Occipital lobe (tissue), 1 donor: ENCODE measurements at regions not wholly inside any gene's neighbourhood (a gene's known extent, or its start where the extent isn't known, plus 50 kb on each side); places are given as distances from the start of the nearest gene placed in this dataset.
A peak's percentile ranks its signal among the peaks of the same experiment; 100 is the strongest.

ENCODE experiments used
- DNase-seq: peaks from one replicate; lab custom pipeline; 2025; lab: John Stamatoyannopoulos, UW

DNA sequence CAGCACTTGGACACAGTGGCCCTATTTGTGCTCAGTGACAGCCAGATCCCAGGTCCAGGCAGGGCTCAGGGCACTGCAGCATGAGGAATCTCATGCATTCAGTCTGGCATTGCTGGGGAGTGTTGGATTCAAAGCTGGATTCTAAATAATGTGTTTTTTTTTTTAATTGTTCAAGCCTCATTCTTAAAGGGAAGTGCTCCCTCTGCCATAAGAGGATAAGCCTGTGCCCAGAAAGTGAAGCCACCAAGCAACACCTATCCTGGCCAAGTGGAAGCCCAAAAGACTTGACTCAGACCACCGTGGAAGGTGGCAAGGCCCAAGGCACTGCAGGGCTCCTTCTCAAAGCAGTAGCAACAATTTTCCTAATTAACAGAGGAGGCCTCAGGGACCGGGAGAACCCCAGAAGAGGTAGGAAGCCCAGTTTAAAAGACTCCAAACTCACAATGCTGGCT is 135.6 kb downstream of the ACTL7B start:
- DNase-seq: no peak

DNA sequence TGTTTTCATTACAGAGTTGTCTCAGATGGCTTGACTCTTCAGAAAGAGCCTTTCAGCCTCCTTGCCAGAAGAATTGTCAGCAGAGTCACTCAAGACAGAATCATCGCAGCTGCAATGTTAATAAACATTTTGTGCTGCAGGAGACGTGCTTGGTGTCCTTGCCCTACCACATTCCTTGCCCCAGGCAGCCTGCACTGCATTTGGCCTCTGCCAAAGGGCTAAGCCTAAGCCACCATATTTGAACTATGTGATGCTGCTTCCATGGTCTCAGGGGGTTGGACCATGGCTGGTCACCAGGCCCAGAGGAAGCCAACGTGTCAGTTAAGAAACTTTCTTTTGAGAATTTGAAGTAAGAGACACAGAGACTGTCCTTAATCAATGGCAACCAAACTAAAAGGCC is 145.4 kb downstream of the ACTL7B start:
- no peak for DNase-seq

DNA sequence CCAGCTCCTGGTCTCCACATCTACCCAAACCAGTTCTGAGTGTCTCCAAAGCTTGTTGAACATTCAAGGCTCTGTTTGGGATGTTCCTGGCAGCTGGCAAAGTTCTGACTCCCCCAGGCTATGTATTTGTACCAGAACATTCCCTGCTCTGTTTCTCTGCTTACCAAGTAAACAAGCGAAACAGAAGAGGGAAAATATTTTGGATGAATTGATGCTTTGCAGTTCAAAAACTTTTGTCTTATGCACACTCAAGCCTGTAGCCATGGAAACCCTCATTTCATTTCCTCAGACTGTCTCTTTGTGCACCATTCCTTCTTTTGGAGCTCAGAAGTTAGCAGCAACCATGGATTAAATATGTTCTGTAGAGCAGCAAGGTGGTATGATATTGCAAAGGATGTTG is 145.8 kb downstream of the ACTL7B start:
- no peak for DNase-seq

DNA sequence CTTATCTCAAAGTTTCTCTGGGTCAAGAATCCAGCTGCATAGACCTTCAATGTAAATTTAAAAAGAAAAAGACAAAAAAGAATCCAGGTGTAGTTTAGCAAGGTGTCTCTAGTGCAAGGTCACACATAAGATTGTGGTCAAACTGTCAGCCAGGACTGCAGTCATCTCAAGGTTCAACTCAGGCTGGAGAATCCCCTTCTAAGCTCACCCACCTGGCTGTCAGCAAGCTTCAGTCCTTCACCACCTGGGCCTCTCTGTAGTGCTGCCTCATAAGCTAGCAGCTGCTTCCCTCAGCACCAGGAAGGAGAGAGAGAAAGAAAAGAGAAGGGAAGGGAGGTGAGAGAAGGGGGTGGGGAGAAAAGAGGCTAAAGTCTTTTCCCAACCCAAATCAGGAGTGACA is 146.7 kb downstream of the ACTL7B start:
- no peak for DNase-seq

DNA sequence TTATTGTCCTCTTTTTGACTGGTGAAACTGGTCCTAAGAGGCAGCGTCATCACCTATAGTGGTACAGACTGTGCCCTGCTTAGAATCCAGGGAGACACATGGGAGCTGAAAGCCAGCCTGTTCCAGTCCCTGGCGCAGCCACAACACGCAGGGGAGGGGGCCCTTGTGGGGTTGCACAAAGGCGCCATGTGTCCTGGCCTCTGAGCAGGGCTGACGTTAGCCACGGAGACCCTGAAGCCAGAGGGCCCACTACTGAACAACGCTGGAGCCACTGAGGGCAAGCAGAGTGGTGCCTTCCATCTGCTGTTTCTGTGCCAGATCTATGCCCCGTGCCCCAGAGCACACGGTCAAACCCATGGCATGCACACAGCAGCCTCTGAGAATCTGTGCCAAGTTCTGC is 147.3 kb downstream of the ACTL7B start:
- DNase-seq: peak; percentile 50

DNA sequence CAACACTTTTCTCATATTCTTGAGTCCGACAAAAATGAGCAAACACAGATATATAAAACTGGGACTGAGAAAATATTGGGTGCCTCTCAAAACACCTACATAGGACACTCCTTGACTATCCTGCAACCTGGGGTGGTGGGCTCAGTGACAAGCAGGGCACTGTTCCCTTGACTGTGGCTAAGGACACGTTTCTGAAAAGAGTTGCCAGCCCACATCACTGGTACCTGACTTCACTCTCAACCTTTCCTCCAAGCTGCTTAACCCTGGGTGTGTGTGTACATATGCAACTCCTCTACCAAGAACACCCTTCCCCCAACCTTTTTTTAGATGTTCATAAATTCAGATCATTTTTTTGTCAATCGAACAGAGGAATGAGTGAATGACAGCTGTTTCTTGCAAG is 148.7 kb downstream of the ACTL7B start:
- DNase-seq: no peak

DNA sequence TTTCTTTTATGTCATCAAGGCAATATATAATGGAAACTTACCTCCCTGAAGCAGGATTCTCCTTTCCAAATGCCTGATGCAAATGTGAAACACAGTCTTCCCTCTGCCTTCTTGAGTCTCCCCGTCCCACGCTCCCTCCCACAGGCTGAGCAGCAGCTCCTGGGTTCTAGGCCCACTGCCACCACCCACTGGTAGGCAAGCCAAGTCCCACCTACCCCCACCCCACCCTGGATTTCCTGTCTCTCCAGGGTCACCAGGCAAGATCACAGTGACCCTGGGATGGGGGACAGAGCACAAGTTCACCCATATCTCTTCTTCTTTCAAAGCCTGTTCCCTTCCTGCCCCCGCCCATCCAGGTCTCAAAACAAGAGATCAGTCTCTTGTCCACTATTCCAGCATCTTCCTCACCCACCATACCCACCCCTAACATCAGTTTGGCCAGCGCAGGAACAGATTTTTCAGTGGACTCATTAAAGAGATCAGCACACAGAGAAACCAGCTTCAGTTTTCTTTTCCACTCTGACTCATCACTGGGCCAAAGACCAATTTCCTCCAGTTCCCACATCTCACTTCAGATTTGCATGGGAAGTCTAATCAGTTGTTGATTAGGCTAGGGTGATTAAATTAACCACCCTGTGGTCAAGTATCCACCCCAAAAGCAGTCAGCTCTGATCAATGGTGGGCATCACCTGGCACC is 151.5 kb downstream of the ACTL7B start:
- no peak for DNase-seq

DNA sequence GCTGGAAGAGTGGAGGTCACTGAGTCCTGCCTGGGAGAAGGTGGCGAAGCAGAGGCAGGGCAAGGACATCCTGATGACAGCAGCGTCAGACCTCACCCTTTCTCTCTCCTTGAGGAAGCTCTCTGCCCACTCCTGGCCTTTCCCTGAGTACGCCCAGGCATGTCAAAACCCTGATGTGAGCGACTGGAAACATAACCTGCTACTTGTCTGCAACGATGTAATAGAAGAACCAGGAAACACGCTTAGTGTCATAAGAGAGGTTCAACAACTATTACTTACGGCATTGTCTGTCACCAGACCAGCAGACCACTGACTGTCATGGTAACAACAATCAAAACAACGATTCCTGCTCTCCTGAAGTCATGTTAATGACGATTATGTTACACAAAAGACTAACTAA is 152.4 kb downstream of the ACTL7B start:
- DNase-seq: no peak

DNA sequence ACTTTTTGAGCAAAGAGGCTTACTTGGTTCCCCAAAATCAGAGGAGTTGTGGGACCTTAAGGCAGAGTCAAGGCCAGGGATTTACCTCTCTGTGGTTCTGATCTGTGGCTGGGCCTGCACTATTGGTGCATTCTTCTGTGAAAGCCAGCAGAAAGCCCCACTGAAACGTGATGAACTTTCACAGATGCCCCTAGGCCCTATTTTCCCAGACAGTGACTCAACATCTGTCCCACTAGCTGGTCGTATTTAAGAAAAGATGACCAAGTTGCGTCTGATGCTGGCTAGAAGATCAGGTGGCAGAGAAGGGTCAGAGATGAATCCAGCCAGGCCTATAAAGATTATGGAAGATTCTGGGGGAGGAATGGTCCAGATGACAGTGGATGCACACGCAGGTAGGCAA is 153.1 kb downstream of the ACTL7B start:
- no peak for DNase-seq

DNA sequence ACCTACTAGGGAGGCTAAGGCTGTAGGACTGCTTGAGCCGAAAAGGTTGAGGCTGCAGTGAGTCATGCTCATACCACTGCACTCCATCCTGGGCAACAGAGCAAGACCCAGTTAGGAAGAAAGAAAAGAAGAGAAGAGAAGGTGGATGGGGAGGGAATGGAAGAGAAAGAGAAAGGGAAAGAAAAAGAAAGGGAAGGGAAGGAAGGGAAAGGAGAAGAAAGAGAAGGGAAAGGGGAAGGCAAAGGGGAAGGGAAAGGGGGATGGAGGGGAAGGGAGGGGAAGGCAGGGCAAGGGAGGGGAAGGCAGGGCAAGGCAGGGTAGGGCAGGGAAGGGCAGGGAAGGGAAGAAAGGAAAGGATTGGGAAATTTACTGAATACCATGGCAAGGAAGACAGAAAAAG is 157.0 kb downstream of the ACTL7B start:
- no peak for DNase-seq

DNA sequence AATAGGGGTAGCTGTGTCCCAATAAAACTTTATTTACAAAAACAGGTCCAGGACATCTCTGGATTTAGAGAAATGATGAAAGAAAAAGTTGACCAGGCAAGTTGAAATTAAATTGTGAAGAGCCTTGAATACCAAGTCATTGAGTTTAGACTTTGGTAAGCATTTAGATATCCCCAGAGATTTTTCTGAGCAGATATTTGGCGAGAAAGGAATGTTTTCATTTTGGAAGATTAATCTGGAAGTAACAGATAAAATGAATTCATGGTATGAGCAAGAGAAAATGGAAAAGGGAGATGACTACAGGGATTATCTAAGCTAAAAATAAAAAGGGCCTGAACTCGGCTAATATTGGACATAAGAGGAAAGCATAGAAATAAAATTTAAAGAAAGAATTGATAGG is 157.6 kb downstream of the ACTL7B start:
- no peak for DNase-seq

DNA sequence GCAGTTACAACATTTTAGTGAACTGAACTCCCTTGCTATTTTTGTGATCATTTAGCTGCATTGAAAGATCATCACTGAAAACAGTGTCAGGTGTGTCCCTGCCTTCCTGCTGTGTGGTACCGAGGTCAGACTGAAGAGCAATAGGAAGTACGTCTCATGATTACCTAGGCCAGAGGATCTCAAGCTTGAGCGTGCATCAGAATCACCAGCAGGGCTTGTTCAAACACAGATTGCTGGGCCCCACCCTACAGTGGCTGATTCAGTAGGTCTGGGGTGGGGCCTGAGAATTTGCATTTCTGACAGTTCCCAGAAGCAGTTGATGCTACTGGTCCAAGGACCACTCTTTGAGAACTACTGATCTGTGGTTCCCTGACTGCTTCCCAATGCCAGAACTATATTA is 159.6 kb downstream of the ACTL7B start:
- DNase-seq: no peak

DNA sequence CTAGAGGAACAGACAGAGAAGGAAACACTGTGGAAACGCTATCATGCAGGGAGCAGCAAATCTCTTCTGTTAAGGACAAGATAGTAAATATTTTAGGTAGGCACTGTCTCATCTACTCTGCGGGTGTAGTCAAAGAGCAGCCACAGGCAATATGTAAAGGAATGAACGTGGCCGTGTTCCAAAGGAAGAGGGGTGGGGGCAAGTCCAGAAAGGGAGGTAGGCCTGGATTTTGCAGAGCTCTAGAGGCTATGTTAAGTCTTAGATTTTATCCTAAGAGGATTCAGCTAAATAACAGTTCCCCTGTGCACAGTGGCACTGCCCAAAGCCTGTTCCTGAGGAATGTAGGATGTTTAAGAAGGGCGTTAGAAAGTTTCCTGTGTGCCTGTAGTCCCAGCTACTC is 161.6 kb downstream of the ACTL7B start:
- DNase-seq: no peak

DNA sequence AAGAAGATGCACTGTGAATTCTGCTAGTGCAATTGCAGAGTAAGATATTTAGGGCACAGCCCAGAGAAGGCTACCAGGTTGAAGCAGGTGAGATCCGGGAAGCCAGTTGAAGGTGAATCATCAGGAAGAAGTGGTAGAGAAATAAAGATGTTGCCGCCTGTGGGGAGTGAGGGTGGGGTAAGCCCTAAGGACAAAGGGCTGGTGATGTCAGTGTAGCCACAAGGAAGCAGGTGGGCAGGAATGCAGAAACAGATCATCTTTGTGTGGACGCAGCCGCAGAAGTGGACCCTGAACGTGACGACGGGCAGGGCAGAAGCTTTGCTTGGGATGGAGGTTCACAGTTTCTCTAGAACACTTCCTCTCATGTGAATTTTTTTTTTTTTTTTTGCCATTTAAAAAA is 164.2 kb downstream of the ACTL7B start:
- no peak for DNase-seq

DNA sequence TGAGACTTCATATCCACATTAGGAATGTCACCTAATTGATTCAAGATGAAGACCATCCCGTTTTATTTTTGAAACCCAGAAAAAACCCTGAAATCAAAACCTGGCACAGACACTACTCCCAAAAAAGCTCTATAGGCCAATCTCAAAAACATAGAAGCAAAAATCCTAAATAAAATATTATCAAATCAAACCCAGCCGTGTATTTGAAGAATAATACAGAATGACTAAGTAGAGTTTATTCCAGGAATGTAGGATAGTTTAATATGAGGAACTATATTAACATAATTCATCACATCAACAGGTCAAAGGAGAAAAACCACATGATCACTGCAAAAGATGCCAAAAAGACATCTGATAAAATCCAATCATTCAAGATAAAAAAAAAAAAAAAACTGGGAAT is 167.1 kb downstream of the ACTL7B start:
- DNase-seq: no peak

DNA sequence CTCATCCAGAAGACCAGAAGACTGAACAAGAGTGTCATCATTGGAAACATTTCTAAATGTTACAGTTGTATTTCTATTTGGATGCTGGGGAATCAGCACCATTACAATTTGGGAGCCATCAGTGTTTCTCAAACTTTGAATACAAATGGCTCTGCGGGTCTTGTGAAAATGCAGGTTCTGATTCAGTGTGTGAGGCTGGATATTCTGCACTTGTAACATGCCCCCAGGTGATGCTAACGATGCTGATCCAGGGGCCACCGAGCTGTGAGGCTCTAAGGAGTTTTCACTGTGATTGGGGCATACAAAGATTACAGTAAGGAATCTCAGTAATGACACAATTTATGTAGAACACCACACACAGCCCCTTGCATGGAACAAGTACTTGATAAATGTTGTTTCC is 167.7 kb downstream of the ACTL7B start:
- DNase-seq: no peak

DNA sequence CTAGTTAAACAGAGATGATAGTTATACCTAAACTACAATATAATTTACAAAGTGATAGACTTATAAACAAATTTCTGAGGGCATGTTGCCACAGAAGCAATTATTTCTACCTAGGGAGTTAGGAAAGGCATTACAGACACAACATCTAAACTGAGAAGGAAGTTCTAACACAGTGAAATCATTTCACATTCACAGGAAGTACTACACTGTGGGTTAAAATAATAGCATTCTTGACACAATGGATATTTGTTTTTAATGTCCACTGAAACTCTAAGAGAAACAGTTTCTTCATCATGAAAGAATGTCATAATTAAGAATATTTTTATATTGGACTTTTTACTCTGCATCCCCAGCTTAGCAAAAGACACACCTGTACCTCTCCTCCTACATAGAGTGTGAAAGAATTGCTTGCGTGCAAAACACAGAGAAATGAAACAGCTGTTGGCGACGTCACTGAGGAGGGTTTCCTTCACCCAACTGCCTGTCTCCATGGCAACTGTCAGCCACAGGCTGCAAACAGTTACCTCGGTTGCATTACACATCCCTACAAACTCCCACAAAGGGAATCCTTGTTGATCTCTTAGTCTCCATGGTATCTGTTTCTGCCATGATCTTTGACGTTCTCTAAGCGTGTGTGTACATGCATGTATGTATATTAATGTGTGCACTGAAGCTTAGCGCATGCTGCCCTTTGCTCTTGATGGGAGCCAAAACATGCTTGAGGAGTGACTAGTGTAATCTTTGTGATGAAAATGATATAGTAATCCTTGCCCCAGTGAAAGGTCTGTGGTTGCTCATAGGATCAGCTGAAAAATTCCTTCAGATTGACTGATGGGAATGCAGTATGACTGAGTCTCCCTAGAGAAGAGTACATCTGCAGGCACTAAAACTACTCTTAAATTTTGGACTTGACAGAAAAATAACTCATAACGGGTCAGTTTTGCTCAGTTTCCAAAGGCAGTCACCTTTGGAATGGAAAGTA is 168.5 kb downstream of the ACTL7B start:
- DNase-seq: no peak

DNA sequence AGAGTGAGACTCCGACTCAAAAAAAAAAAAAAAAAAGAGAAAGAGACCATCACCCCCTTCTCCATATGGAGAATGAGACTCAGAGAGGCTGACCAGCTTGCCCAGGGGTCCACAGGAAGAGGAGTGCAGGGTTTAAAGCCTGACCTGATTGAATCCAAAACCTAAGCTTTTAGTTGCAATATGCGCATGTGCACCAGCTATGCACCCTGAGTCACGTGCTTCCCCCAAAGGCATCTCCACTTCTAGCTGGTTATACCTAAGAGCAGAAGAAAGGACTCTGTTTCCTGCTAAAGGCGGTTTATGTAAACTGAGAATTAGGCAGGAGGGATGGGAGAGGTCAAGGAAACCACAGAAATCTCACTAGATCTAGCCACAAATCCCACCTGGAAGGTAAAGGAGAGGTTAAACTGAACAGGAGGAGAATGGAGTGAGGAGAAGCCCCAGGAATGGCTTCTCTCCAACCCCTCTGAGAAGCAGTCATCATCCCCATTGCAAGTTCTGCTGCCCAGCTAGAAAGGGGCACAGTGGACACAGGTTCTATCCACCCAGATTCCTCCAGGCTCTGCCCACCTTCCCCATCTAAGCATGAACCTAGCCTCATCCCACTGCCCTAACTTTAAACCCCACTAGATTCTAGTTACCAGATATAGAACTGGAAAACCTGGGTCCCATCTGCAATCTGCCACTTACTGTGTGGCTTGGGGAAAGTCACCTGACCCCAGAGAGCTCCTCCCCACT is 171.3 kb downstream of the ACTL7B start:
- DNase-seq: no peak

DNA sequence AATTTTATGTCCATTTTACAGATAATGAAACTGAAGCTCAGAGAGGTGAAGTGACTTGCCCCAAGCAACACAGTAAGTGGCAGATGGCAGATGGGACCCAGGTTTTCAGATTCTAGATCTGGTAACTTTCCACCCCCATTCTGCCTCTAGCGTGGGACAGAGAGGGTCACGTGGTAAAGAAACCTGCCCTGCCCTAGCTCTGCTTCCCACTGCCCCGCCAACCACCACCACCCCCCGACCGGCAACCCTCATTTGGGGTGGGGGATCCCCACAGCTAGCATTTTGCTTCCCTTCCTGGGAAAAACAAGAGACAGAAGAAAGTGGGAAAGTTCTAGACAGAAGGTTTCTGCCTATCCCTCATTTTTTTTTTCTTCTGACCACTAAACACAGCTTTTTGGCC is 172.5 kb downstream of the ACTL7B start:
- no peak for DNase-seq

DNA sequence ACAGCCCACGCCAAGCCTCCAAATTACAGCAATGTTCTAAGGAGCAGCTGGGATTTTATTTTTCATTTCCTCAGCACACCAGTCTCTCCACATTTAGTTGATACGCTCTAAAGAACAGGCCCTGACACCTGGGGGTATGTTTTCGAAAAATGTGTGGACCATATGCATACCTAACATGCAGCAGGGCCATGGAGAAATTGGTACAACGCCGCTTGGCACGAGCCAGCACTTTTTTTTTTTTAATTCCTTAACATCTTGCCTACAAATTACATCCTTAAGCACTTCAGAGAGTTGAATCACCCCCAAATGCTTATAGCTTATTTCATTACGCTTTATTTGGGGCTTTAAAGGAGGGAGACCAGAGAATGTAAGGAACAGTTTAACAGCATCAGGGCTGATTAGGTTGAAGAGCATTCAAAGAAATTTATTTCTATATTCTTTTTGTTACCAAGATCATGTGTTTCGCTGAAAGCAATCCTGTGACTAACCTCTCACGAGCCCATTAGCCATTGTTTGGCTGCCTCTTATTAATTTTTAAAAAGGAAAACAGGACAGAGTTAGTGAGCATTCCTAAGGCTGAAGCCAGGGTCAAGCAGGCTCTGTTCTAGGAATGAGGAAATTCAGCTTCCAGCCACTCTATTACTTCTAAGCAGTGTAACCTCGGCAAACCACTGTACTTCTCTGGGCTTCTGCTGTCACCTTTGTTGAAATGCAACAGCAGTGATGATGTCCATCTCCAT is 173.8 kb downstream of the ACTL7B start:
- DNase-seq: no peak

DNA sequence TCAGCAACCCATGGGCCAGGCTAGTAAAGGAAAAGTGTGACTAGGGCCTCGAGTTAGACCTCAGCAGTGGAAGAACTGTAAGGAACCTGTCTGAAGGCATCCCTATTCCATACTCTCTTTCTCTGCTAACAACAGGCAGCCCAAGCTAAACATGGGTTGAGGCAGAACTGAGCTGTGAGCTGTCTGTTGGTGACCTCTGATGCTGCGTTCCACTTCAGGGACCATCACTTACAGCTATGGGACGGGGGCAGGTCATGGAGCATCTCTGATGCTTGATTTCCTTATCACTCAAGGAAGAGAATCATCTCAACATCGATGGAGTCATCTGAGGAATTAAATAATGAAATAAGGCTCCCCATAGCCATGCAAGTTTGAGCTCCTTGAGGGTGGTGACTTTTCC is 174.8 kb downstream of the ACTL7B start:
- no peak for DNase-seq
